ENCODE measurements at regions not wholly inside any gene's neighbourhood (a gene's known extent, or its start where the extent isn't known, plus 50 kb on each side); places are given as distances from the start of the nearest gene placed in this dataset.

GRCh38 chr4:96835991-96836390 is 996.1 kb downstream of the PDHA2 start:
- TF ChIP-seq POLR2A (IDR thresholded peaks at IDR 0.05) = no peak
- TF ChIP-seq CTCF (IDR thresholded peaks at IDR 0.05) = no peak
